Mucosa of descending colon (tissue), 3 donors: ENCODE measurements at regions not wholly inside any gene's neighbourhood (a gene's known extent, or its start where the extent isn't known, plus 50 kb on each side); places are given as distances from the start of the nearest gene placed in this dataset.

Experiments
- ATAC-seq: fragments of 200-7000 bp; cut with Tn5 transposase; one replicate; pipeline ENCODE4 v1.9.1; 2020; ENCODE audit warnings: mild to moderate bottlenecking, moderate library complexity
- DNase-seq, 3 donors: peaks; one replicate each; pipeline ENCODE4 v3.0.0-alpha.2; 2020
- H3K36me3 ChIP-seq: fragments of 200-600 bp; one replicate; pipeline ENCODE4 v1.8.0; 2021; ENCODE audit warnings: low read depth, mild to moderate bottlenecking
- H3K4me1 ChIP-seq: fragments of 200-600 bp; one replicate; pipeline ENCODE4 v1.8.0; 2021; ENCODE audit warnings: low read depth, mild to moderate bottlenecking
- H3K4me3 ChIP-seq: fragments of 200-600 bp; one replicate; pipeline ENCODE4 v1.8.0; 2021; ENCODE audit warnings: mild to moderate bottlenecking
- H3K9me3 ChIP-seq: fragments of 200-600 bp; one replicate; pipeline ENCODE4 v1.8.0; 2021; ENCODE audit warnings: mild to moderate bottlenecking
- intact Hi-C, 2 donors: fragments of 100-400 bp; cut with DNase I in 1 of 2; cut with micrococcal nuclease in 1 of 2; formaldehyde crosslinking; loops; one replicate each; pipeline versions ENCODE4 v1.11.0 to v1.11.1; 2022; cut with DNase I, micrococcal nuclease
- TF ChIP-seq, protein P1 (sequence below): fragments of 200-600 bp; IDR thresholded peaks from one replicate; pipeline ENCODE4 v1.8.0; 2022; ENCODE audit warnings: antibody characterized with exemption, mild to moderate bottlenecking
- donor health status: DM: no; HTN: no; CAD: no; lungs with moderate emphysema.
- donor health status: DM: no; HTN: no; CAD: no.
- donor health status: DM: no; HTN: yes; CAD: no.

GRCh38 chr7:153510674-153511073, 541.5 kb upstream of the DPP6 start:
- Histone ChIP-seq H3K36me3 (no peaks in the 10 kb centered on the region), H3K4me3 (no peak overlapping the region), H3K4me1 (no peaks in the 10 kb centered on the region), H3K9me3 (peaks cover 7% of the 10 kb centered on the region)
- DNase-seq (no peak), ATAC-seq (no peak)
- TF ChIP-seq, protein P1, sequence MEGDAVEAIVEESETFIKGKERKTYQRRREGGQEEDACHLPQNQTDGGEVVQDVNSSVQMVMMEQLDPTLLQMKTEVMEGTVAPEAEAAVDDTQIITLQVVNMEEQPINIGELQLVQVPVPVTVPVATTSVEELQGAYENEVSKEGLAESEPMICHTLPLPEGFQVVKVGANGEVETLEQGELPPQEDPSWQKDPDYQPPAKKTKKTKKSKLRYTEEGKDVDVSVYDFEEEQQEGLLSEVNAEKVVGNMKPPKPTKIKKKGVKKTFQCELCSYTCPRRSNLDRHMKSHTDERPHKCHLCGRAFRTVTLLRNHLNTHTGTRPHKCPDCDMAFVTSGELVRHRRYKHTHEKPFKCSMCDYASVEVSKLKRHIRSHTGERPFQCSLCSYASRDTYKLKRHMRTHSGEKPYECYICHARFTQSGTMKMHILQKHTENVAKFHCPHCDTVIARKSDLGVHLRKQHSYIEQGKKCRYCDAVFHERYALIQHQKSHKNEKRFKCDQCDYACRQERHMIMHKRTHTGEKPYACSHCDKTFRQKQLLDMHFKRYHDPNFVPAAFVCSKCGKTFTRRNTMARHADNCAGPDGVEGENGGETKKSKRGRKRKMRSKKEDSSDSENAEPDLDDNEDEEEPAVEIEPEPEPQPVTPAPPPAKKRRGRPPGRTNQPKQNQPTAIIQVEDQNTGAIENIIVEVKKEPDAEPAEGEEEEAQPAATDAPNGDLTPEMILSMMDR: no peak
- intact Hi-C loops: no loop called here

DNA sequence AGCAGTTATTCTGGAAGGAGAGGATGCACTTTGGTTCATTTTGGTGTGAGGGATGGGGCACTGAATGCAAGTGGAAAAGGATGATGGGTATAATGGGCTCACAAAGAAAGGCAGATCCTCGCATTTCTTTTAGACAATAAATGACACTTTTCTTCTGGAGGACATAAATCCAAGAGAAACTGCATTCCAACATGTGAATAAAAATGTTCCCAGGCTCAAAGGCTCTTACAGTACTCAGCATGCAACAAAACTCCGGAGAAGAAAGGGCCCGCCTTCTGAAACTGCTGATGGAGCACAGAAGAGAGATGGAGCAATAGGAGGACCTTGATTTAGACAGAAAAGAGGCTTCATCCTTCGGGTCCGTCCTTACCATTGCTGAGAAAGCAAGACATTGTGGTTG, 538.2 kb upstream of the DPP6 start:
- Histone ChIP-seq H3K4me1 (no peaks in the 10 kb centered on the region), H3K4me3 (no peak overlapping the region), H3K9me3 (peaks cover 9% of the 10 kb centered on the region), H3K36me3 (no peaks in the 10 kb centered on the region)
- DNase-seq (no peak), ATAC-seq (no peak)
- intact Hi-C loops: no loop called here
- TF ChIP-seq, protein P1: no peak

DNA sequence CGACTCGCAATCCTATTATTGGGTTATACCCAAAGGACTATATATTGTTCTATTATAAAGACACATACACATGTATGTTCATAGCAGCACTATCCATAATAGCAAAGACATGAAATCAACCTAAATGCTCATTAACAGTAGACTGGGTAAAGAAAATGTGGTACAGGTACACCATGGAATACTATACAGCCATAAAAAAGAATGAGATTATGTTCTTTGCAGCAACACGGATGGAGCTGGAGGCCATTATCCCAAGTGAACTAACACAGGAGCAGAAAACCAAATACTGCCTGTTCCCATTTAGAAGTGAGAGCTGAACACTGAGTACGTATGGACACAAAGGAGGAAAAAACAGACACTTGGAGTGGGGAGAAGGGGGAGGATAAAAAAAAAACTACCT, 536.8 kb upstream of the DPP6 start:
- ATAC-seq (no peak), DNase-seq (no peak)
- H3K9me3 ChIP-seq: peaks cover 9% of the 10 kb centered on the region
- no peaks in the 10 kb centered on the region for H3K4me1 ChIP-seq
- TF ChIP-seq, protein P1: no peak
- no peak overlapping the region for H3K4me3 ChIP-seq
- no peaks in the 10 kb centered on the region for H3K36me3 ChIP-seq
- intact Hi-C loops: no loop called here

DNA sequence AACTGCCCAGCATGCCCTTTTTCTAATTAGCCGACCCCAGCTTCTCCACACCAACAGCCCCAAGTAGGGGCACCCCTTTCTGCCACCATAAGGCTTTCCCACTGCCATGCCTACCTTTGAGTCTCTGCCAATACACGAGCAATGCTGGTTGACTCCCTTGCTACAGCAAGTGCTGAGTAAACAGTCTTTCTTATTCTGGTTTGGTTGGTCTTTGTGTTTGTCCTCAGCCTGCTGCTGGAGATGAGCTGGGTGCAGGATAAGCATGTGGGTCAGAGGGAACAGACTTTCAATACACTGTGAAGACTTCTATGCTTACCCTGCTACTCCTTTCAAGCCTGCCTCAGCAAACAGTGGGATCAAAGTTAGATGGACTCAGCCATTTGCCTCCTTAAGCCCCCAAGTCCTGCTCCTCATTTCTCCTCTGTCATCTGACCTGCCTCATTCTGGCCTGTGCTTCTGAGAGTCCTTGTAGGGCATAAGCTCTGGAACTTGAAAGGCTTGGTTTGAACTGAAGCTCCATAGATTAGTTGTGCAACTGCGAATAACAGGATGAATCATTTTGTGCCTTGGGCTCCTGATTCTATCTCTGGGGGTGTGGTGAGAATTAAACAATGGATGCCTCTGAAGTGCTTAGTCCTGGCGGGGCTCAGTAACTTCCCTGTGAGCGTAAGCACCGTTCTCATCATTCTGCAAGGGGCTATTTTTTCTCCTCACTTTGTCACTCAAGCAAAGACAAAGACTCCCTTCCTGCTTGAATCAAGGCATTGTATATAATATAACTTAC, 533.8 kb upstream of the DPP6 start:
- no peak for DNase-seq
- Histone ChIP-seq H3K9me3 (peaks cover 9% of the 10 kb centered on the region), H3K36me3 (no peaks in the 10 kb centered on the region), H3K4me3 (no peak overlapping the region), H3K4me1 (no peaks in the 10 kb centered on the region)
- intact Hi-C loops: no loop called here
- ATAC-seq: no peak
- TF ChIP-seq, protein P1: no peak

- Histone ChIP-seq H3K36me3 (no peaks in the 10 kb centered on the region), H3K9me3 (peaks cover 7% of the 10 kb centered on the region), H3K4me1 (no peaks in the 10 kb centered on the region), H3K4me3 (no peak overlapping the region)
- TF ChIP-seq, protein P1: no peak
- no peak for DNase-seq
- intact Hi-C loops: no loop called here
- ATAC-seq: no peak
These were observed 530.8 kb upstream of the DPP6 start for GRCh38 chr7:153521370-153521769.
